PC-3 (cell line): ENCODE measurements at regions not wholly inside any gene's neighbourhood (a gene's known extent, or its start where the extent isn't known, plus 50 kb on each side); places are given as distances from the start of the nearest gene placed in this dataset.
"Not testable (repeated sequence)": the region's sequence is repeated elsewhere in the genome, so short reads cannot be mapped to it uniquely, and the experiment has no call there.

Source experiments
- ATAC-seq: fragments of 200-7000 bp; cut with Tn5 transposase; 2 replicates; pipeline ENCODE4 v1.9.1; 2020; ENCODE audit warnings: mild to moderate bottlenecking, moderate library complexity
- BruUV-seq: library from RNA; stranded (reverse); fragments of 400-500 nt; replicated peaks from 2 replicates; lab custom pipeline; 2021; lab: Mats Ljungman, UMichigan
- CTCF ChIA-PET: fragments of 300-600 bp; sonication (Branson Sonifier 250); formaldehyde crosslinking; loops from one replicate; lab custom pipeline; 2022; ENCODE audit warnings: antibody characterized with exemption; lab: Charles Lee
- POLR2A ChIA-PET: fragments of 300-600 bp; sonication (Branson Sonifier 250); formaldehyde crosslinking; loops from one replicate; lab custom pipeline; 2022; ENCODE audit warnings: antibody characterized with exemption; ENCODE audit not compliant: unreplicated experiment; lab: Charles Lee
- DNase-seq: peaks from one replicate; pipeline ENCODE4 v3.0.0-alpha.2; 2015
- H2AFZ ChIP-seq: fragments of 300-600 bp; sonication (generic); 2 replicates; pipeline ENCODE4 v1.6.0; 2016; ENCODE audit warnings: antibody characterized with exemption, low read length
- H3F3A ChIP-seq: fragments of 300-600 bp; sonication (generic); one replicate; pipeline ENCODE4 v1.6.0; 2017; ENCODE audit warnings: antibody characterized with exemption, low read length, control low read depth, mild to moderate bottlenecking; ENCODE audit not compliant: unreplicated experiment
- H3K27ac ChIP-seq: fragments of 300-600 bp; sonication (generic); 2 replicates; pipeline ENCODE4 v1.5.1; 2016; ENCODE audit warnings: mild to moderate bottlenecking, low read length
- H3K27me3 ChIP-seq: fragments of 300-600 bp; sonication (generic); 2 replicates; pipeline ENCODE4 v1.6.1; 2016; ENCODE audit warnings: low read length, mixed read lengths
- H3K36me3 ChIP-seq: fragments of 300-600 bp; sonication (generic); 2 replicates; pipeline ENCODE4 v1.6.1; 2016; ENCODE audit warnings: low read depth, mixed run types, low read length, mixed read lengths
- H3K4me1 ChIP-seq: fragments of 300-600 bp; sonication (generic); 2 replicates; pipeline ENCODE4 v1.5.1; 2016; ENCODE audit warnings: low read length; ENCODE audit not compliant: insufficient read depth
- H3K4me2 ChIP-seq: fragments of 300-600 bp; sonication (generic); 2 replicates; pipeline ENCODE4 v1.6.0; 2016; ENCODE audit warnings: low read length
- H3K4me3 ChIP-seq: fragments of 300-600 bp; sonication (generic); 2 replicates; pipeline ENCODE4 v1.5.1; 2016; ENCODE audit warnings: mild to moderate bottlenecking, low read length, mixed read lengths
- H3K79me2 ChIP-seq: fragments of 300-600 bp; sonication (generic); 2 replicates; pipeline ENCODE4 v1.6.1; 2017; ENCODE audit warnings: low read length, mixed read lengths
- H3K9ac ChIP-seq: fragments of 300-600 bp; sonication (generic); 2 replicates; pipeline ENCODE4 v1.6.0; 2016; ENCODE audit warnings: mild to moderate bottlenecking, low read length
- H3K9me2 ChIP-seq: fragments of 300-600 bp; sonication (generic); replicated peaks from 2 replicates; pipeline ENCODE4 v1.6.1; 2016; ENCODE audit warnings: mixed run types, low read length, mixed read lengths
- H3K9me3 ChIP-seq: fragments of 300-600 bp; sonication (generic); 2 replicates; pipeline ENCODE4 v1.6.1; 2016; ENCODE audit warnings: low read length, mixed read lengths
- H4K20me1 ChIP-seq: fragments of 300-600 bp; sonication (generic); 2 replicates; pipeline ENCODE4 v1.6.1; 2016; ENCODE audit warnings: low read length, mixed read lengths
- CTCF ChIP-seq: fragments of 300-600 bp; sonication (generic); conservative IDR thresholded peaks from 2 replicates; pipeline ENCODE4 v1.5.1; 2017; ENCODE audit warnings: antibody characterized with exemption, low read depth, mild to moderate bottlenecking, low read length
- EZH2 ChIP-seq: fragments of 300-600 bp; sonication (generic); IDR thresholded peaks from one replicate; pipeline ENCODE4 v1.6.1; 2017; ENCODE audit warnings: antibody characterized with exemption, mild to moderate bottlenecking, low read length; ENCODE audit not compliant: unreplicated experiment
- EZH2phosphoT487 ChIP-seq: fragments of 300-600 bp; sonication (generic); IDR thresholded peaks from 2 replicates; pipeline ENCODE4 v1.6.1; 2018; ENCODE audit warnings: mild to moderate bottlenecking, antibody characterized with exemption, low read length, borderline replicate concordance
- intact Hi-C: fragments of 100-400 bp; cut with micrococcal nuclease; formaldehyde crosslinking; loops from 2 replicates; pipeline ENCODE4 v1.9.0; 2023

- intact Hi-C loops: no loop called here
- H3F3A ChIP-seq: no peaks in the 10 kb centered on the region
- no peak overlapping the region for H3K27ac ChIP-seq
- no peaks in the 10 kb centered on the region for H3K36me3 ChIP-seq
- ChIA-PET POLR2A (no interaction called here), CTCF (no interaction called here)
- no peaks in the 10 kb centered on the region for H3K9me2 ChIP-seq
- no peak overlapping the region for H3K9ac ChIP-seq
- TF ChIP-seq CTCF (no peak), EZH2phosphoT487 (no peak)
- H3K9me3 ChIP-seq: no peaks in the 10 kb centered on the region
- no peaks in the 10 kb centered on the region for H3K79me2 ChIP-seq
- H3K27me3 ChIP-seq: no peaks in the 10 kb centered on the region
- DNase-seq: no peak
- no peaks in the 10 kb centered on the region for H4K20me1 ChIP-seq
- no peaks in the 10 kb centered on the region for H3K4me1 ChIP-seq
- no peak overlapping the region for H3K4me3 ChIP-seq
- H2AFZ ChIP-seq: no peak overlapping the region
- ATAC-seq: no peak
- BruUV-seq: no TSS peak
- no peak overlapping the region for H3K4me2 ChIP-seq
These were observed 143.5 kb upstream of the GK2 start for GRCh38 chr4:79551555-79551954.

GRCh38 chr4:79547851-79548250 is 139.8 kb upstream of the GK2 start:
- Histone ChIP-seq H3F3A (no peaks in the 10 kb centered on the region), H3K27me3 (no peaks in the 10 kb centered on the region), H3K4me1 (no peaks in the 10 kb centered on the region), H3K4me2 (no peak overlapping the region), H3K9me2 (no peaks in the 10 kb centered on the region), H3K4me3 (no peak overlapping the region), H3K9me3 (no peaks in the 10 kb centered on the region), H4K20me1 (no peaks in the 10 kb centered on the region), H3K36me3 (no peaks in the 10 kb centered on the region), H2AFZ (no peak overlapping the region), H3K9ac (no peak overlapping the region), H3K79me2 (no peaks in the 10 kb centered on the region), H3K27ac (no peak overlapping the region)
- DNase-seq (no peak), ATAC-seq (no peak)
- CTCF ChIA-PET: no interaction called here
- TF ChIP-seq EZH2phosphoT487: no peak
- no peak for TF ChIP-seq CTCF
- TF ChIP-seq EZH2: no peak
- intact Hi-C loops: no loop called here
- POLR2A ChIA-PET: no interaction called here
- no TSS peak for BruUV-seq

GRCh38 chr4:79545292-79545691 is 137.3 kb upstream of the GK2 start:
- H4K20me1 ChIP-seq, intact Hi-C loops, CTCF ChIA-PET, H3K27ac ChIP-seq, BruUV-seq, H3K79me2 ChIP-seq, H3K4me3 ChIP-seq, H3K9ac ChIP-seq, ATAC-seq, POLR2A ChIA-PET, H3F3A ChIP-seq, H3K4me2 ChIP-seq, DNase-seq, H3K36me3 ChIP-seq, H2AFZ ChIP-seq, H3K27me3 ChIP-seq, H3K9me2 ChIP-seq, H3K9me3 ChIP-seq, H3K4me1 ChIP-seq: not testable (repeated sequence)
